CD8-positive, alpha-beta memory T cell (primary cell): ENCODE measurements at regions not wholly inside any gene's neighbourhood (a gene's known extent, or its start where the extent isn't known, plus 50 kb on each side); places are given as distances from the start of the nearest gene placed in this dataset.
A peak's percentile ranks its signal among the peaks of the same experiment; 100 is the strongest.
"Not testable (repeated sequence)": the region's sequence is repeated elsewhere in the genome, so short reads cannot be mapped to it uniquely, and the experiment has no call there.

ENCODE experiments used
- CTCF ChIA-PET: fragments of 350-600 bp; sonication (Branson Sonifier 250); formaldehyde crosslinking; loops from one replicate; lab custom pipeline; 2021; ENCODE audit warnings: antibody characterized with exemption; lab: Charles Lee
- POLR2A ChIA-PET: fragments of 350-600 bp; sonication (Branson Sonifier 250); formaldehyde crosslinking; loops from one replicate; lab custom pipeline; 2021; ENCODE audit warnings: antibody characterized with exemption; lab: Charles Lee
- DNase-seq, 5 donors: peaks; one replicate each; pipeline versions ENCODE4 v3.0.0 to v3.0.0-alpha.2; 2020 to 2022; ENCODE audit warnings: mixed read lengths in 1 of 5
- H3K27ac ChIP-seq: one replicate; pipeline ENCODE4 v1.7.0; 2013; ENCODE audit warnings: low read depth, mild to moderate bottlenecking, low read length, moderate library complexity
- H3K27me3 ChIP-seq: 2 replicates; pipeline ENCODE4 v1.7.0; 2013; ENCODE audit warnings: low read length, mild to moderate bottlenecking; ENCODE audit not compliant: insufficient read depth, poor library complexity, severe bottlenecking
- H3K36me3 ChIP-seq: 2 replicates; pipeline ENCODE4 v1.7.0; 2013; ENCODE audit warnings: mild to moderate bottlenecking, low read length, moderate library complexity; ENCODE audit not compliant: insufficient read depth
- H3K4me1 ChIP-seq: 2 replicates; pipeline ENCODE4 v1.7.0; 2013; ENCODE audit warnings: mild to moderate bottlenecking, low read length, moderate library complexity; ENCODE audit not compliant: insufficient read depth
- H3K4me3 ChIP-seq: 2 replicates; pipeline ENCODE4 v1.7.0; 2013; ENCODE audit warnings: mild to moderate bottlenecking, low read length
- H3K9me3 ChIP-seq: 2 replicates; pipeline ENCODE4 v1.7.0; 2013; ENCODE audit warnings: mild to moderate bottlenecking, low read length
- H3K27ac Mint-ChIP-seq, 8 donors: one replicate each; pipeline ENCODE4 v1.8.0; 2020 to 2021; ENCODE audit warnings: mixed read lengths in 8 of 8, mild to moderate bottlenecking in 6 of 8, inconsistent platforms in 3 of 8, moderate library complexity in 3 of 8
- H3K27me3 Mint-ChIP-seq, 2 donors: one replicate each; pipeline ENCODE4 v1.8.0; 2020 to 2021; ENCODE audit warnings: mixed read lengths in 2 of 2, mild to moderate bottlenecking in 1 of 2, moderate library complexity in 1 of 2
- H3K36me3 Mint-ChIP-seq, 3 donors: one replicate each; pipeline ENCODE4 v1.8.0; 2020 to 2021; ENCODE audit warnings: mixed read lengths in 3 of 3, inconsistent platforms in 1 of 3, mild to moderate bottlenecking in 1 of 3
- H3K4me1 Mint-ChIP-seq, 3 donors: one replicate each; pipeline ENCODE4 v1.8.0; 2020 to 2021; ENCODE audit warnings: mixed read lengths in 3 of 3, inconsistent platforms in 1 of 3, mild to moderate bottlenecking in 1 of 3
- H3K4me3 Mint-ChIP-seq, 7 donors: one replicate each; pipeline ENCODE4 v1.8.0; 2020 to 2021; ENCODE audit warnings: mixed read lengths in 7 of 7, mild to moderate bottlenecking in 6 of 7, moderate library complexity in 4 of 7, inconsistent platforms in 2 of 7
- H3K9me3 Mint-ChIP-seq, 5 donors: one replicate each; pipeline ENCODE4 v1.8.0; 2020 to 2022; ENCODE audit warnings: mixed read lengths in 5 of 5, mild to moderate bottlenecking in 3 of 5, moderate library complexity in 2 of 5, inconsistent platforms in 1 of 5

DNA sequence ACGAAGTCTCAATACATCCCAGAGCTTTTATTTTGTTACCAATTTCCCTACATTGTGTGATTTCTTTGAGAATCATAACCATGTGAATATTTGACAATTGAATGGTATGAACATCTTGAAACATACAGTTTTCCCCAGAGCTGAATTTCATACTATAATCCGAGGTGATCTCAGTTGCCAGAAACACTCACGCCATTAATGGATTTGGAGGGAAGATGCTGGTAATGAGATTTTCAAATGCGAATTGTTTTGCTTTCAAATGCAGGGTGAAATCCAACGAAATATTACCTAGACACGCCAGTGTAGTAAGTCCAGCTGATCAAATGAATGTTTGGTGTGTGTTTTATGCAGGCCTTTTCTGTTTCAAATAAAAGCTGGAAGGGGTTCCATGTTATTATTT is 277.8 kb upstream of the CDH5 start:
- H3K36me3 ChIP-seq, result no peaks in the 10 kb centered on the region
- no peak for DNase-seq
- H3K27ac Mint-ChIP-seq, result no peak overlapping the region
- no peak overlapping the region for H3K4me3 ChIP-seq
- peaks cover 0 to 3% (median 0%) of the 10 kb centered on the region in 5 donors for H3K9me3 Mint-ChIP-seq
- H3K4me1 ChIP-seq, result no peaks in the 10 kb centered on the region
- CTCF ChIA-PET, result interaction anchor here (1.2 kb wide), 1 partner anchor 15 kb away, joined by 3 read pairs; no protein-coding TSS in a partner anchor
- no peaks in the 10 kb centered on the region for H3K9me3 ChIP-seq
- no peak overlapping the region for H3K4me3 Mint-ChIP-seq
- no peaks in the 10 kb centered on the region for H3K36me3 Mint-ChIP-seq
- POLR2A ChIA-PET, result no interaction called here
- H3K27me3 Mint-ChIP-seq, result peaks cover 0 to 10% of the 10 kb centered on the region in 2 donors
- H3K27me3 ChIP-seq, result no peaks in the 10 kb centered on the region
- H3K27ac ChIP-seq, result no peak overlapping the region
- no peaks in the 10 kb centered on the region for H3K4me1 Mint-ChIP-seq

DNA sequence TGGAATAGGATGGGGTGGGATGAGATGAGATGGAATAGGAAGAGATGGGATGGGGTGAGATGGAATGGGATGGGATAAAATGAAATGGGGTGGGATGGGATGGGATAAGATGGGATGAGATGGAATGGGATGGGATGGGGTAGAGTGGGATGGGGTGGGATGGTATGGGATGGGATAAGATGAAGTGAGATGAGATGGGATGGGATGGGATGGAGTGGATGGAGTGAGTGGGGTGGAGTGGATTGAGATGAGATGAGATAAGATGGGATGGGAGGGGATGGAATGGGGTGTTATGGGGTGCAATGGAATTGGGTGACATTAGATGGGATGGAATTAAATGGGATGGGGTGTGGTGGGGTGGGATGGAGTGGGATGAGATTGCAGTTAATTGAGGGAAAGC is 279.2 kb upstream of the CDH5 start:
- ChIA-PET CTCF (no interaction called here), POLR2A (no interaction called here)
- Histone ChIP-seq H3K4me1 (no peaks in the 10 kb centered on the region), H3K27me3 (no peaks in the 10 kb centered on the region), H3K27ac (no peak overlapping the region), H3K36me3 (no peaks in the 10 kb centered on the region), H3K9me3 (no peaks in the 10 kb centered on the region), H3K4me3 (no peak overlapping the region)
- Mint-ChIP-seq H3K4me3 (no peak overlapping the region), H3K4me1 (no peaks in the 10 kb centered on the region), H3K27ac (no peak overlapping the region), H3K27me3 (peaks cover 0 to 7% of the 10 kb centered on the region in 2 donors), H3K9me3 (peaks cover 0 to 3% (median 0%) of the 10 kb centered on the region in 5 donors), H3K36me3 (no peaks in the 10 kb centered on the region)
- no peak for DNase-seq

DNA sequence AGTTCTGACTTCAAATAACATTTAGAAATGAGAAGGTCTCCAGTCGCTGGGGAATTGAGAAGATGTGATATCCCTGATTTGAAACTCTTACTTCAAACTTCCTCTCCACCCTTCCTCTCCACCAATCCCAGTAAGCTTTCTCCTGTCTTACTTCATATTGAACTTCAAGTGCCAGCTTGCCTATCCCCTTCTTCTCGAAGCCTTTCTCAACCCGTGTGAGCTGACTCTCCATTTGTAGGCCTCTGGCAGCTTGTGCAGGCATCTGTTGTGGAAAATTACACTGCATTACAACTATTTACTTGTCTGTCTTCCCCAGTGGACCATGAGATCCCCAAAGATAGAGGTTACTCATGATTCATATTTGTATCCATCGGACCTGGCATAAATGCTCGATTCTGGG is 280.8 kb upstream of the CDH5 start:
- ChIA-PET POLR2A (no interaction called here), CTCF (no interaction called here)
- H3K27me3 ChIP-seq, result no peaks in the 10 kb centered on the region
- H3K36me3 Mint-ChIP-seq, result no peaks in the 10 kb centered on the region
- H3K27me3 Mint-ChIP-seq, result peaks cover 0 to 4% of the 10 kb centered on the region in 2 donors
- no peak overlapping the region for H3K27ac Mint-ChIP-seq
- peak overlapping the region in 1 of 7 donors; percentile 38 for H3K4me3 Mint-ChIP-seq
- DNase-seq, result no peak
- H3K4me1 Mint-ChIP-seq, result no peaks in the 10 kb centered on the region
- no peaks in the 10 kb centered on the region for H3K36me3 ChIP-seq
- H3K4me3 ChIP-seq, result no peak overlapping the region
- no peaks in the 10 kb centered on the region for H3K4me1 ChIP-seq
- no peak overlapping the region for H3K27ac ChIP-seq
- H3K9me3 ChIP-seq, result no peaks in the 10 kb centered on the region
- H3K9me3 Mint-ChIP-seq, result peaks cover 0 to 3% (median 0%) of the 10 kb centered on the region in 5 donors

DNA sequence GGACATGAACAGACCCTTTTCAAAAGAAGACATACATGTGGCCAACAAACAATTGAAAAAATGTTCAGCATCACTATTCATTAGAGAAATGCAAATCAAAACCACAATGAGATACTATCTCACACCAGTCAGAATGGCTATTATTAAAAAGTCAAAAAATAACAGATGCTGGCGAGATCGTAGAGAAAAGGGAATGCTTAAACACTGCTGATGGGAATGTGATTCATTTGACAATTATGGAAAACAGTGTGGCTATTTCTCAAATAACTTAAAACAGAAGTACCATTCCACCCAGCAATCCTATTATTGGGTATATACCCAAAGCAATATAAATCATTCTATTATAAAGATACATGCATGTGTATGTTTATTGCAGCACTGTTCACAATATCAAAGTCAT is 281.8 kb upstream of the CDH5 start:
- H3K27me3 Mint-ChIP-seq, H3K9me3 ChIP-seq, H3K4me3 ChIP-seq, H3K27me3 ChIP-seq, DNase-seq, H3K36me3 Mint-ChIP-seq, POLR2A ChIA-PET, H3K27ac Mint-ChIP-seq, H3K36me3 ChIP-seq, H3K9me3 Mint-ChIP-seq, CTCF ChIA-PET, H3K4me1 Mint-ChIP-seq, H3K27ac ChIP-seq, H3K4me3 Mint-ChIP-seq, H3K4me1 ChIP-seq: not testable (repeated sequence)

DNA sequence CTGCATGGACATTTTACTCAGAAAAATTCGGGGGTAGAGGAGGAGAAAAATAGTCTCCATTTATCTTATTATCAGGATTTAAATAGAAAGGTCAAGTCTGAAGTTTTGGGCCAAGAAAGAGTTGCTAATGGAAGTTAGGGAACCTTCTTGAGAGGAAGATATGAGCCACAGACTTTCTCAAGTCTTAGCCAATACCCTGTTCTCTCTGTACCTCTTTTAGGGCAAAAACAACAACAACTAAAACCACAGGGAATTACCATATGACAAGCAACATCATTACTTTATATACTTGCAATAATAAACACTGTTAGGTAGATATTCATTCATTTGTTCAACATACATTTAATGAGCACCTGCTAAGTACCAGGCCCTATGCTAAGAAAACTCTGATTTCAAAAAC is 282.2 kb upstream of the CDH5 start:
- ChIA-PET CTCF (no interaction called here), POLR2A (no interaction called here)
- peaks cover 0 to 5% (median 0%) of the 10 kb centered on the region in 5 donors for H3K9me3 Mint-ChIP-seq
- H3K27ac Mint-ChIP-seq, result no peak overlapping the region
- Histone ChIP-seq H3K4me1 (no peaks in the 10 kb centered on the region), H3K36me3 (no peaks in the 10 kb centered on the region), H3K27ac (no peak overlapping the region), H3K27me3 (no peaks in the 10 kb centered on the region), H3K4me3 (no peak overlapping the region), H3K9me3 (no peaks in the 10 kb centered on the region)
- no peaks in the 10 kb centered on the region for H3K4me1 Mint-ChIP-seq
- H3K27me3 Mint-ChIP-seq, result peaks cover 6 to 7% of the 10 kb centered on the region in 2 donors
- no peak overlapping the region for H3K4me3 Mint-ChIP-seq
- H3K36me3 Mint-ChIP-seq, result no peaks in the 10 kb centered on the region
- DNase-seq, result no peak

DNA sequence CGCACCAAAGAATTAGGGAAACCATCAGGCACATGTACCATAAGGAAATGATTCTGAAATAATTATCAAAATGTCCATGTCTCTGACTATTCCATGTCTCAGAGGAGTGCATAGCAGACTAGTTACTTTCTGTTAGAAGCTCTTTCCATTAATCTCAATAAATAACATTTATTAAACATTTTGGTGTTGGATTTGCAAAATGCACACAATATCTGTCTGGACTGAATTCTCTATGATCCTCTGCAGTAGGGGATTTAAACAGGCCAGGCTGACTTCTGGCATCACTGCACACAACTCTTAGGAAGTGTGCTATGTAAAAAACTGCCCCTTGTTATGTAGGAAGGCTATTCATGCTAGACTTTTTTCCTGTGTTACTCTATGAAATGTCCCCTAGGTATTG is 283.3 kb upstream of the CDH5 start:
- CTCF ChIA-PET, result no interaction called here
- no peak overlapping the region for H3K27ac Mint-ChIP-seq
- Histone ChIP-seq H3K27me3 (no peaks in the 10 kb centered on the region), H3K4me1 (no peaks in the 10 kb centered on the region), H3K9me3 (no peaks in the 10 kb centered on the region), H3K4me3 (no peak overlapping the region), H3K36me3 (no peaks in the 10 kb centered on the region), H3K27ac (no peak overlapping the region)
- POLR2A ChIA-PET, result no interaction called here
- DNase-seq, result no peak
- H3K4me3 Mint-ChIP-seq, result no peak overlapping the region
- peaks cover 6 to 7% of the 10 kb centered on the region in 2 donors for H3K27me3 Mint-ChIP-seq
- H3K4me1 Mint-ChIP-seq, result no peaks in the 10 kb centered on the region
- H3K36me3 Mint-ChIP-seq, result no peaks in the 10 kb centered on the region
- H3K9me3 Mint-ChIP-seq, result peaks cover 0 to 5% (median 3%) of the 10 kb centered on the region in 5 donors

DNA sequence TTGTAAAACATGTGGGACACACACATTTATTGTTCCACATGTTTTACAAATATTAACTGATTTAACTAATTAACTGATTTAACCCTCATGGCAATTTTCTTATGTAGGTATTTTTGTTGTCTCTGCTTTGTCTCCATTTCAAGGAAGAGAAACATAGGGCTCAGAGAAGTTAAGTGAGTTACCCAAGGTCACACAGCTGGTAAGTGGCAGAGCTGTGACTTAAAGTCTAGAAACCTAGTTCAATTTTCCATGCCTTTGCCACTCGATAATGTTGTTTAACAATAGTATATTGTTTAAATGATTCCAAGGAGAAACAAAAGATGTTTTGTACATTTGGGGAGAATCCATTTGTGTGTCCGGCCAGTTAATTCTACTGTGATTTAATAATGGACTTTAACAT is 284.1 kb upstream of the CDH5 start:
- ChIA-PET CTCF (no interaction called here), POLR2A (no interaction called here)
- Histone ChIP-seq H3K9me3 (no peaks in the 10 kb centered on the region), H3K36me3 (no peaks in the 10 kb centered on the region), H3K4me3 (no peak overlapping the region), H3K4me1 (no peaks in the 10 kb centered on the region), H3K27ac (no peak overlapping the region), H3K27me3 (no peaks in the 10 kb centered on the region)
- Mint-ChIP-seq H3K27ac (no peak overlapping the region), H3K27me3 (peaks cover 6 to 7% of the 10 kb centered on the region in 2 donors), H3K36me3 (no peaks in the 10 kb centered on the region), H3K9me3 (peaks cover 0 to 5% (median 3%) of the 10 kb centered on the region in 5 donors), H3K4me1 (no peaks in the 10 kb centered on the region), H3K4me3 (no peak overlapping the region)
- no peak for DNase-seq

DNA sequence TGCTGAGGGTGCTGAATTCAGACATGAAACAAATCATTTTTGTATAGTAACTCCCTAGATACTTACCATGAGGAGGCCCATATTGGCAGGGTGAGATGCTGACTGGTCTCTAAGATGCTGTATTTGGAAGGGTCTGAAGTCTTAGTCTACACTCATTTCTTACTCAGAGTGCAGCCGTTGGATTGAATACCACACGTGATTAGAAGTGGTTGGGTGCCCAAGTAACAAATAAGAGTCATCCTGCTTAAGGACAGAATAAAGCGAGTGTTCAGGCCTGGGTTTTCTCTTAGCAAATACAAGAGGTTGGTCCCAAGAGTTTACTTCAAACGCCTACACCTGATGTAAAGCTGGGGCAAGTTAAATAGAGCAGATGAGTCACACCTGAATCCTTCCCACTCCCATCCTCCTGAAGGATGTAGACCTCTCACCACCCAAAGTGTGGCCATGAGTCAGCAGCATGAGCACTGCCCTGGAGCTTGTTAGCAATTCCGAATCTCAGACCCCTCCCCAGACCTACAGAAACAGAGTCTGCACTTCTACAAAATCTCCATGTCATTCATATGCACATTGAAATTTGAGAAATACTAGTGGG is 284.6 kb upstream of the CDH5 start:
- CTCF ChIA-PET, result no interaction called here
- no peak overlapping the region for H3K4me3 Mint-ChIP-seq
- peaks cover 6 to 7% of the 10 kb centered on the region in 2 donors for H3K27me3 Mint-ChIP-seq
- POLR2A ChIA-PET, result no interaction called here
- Histone ChIP-seq H3K27ac (no peak overlapping the region), H3K4me1 (no peaks in the 10 kb centered on the region), H3K36me3 (no peaks in the 10 kb centered on the region), H3K4me3 (no peak overlapping the region), H3K9me3 (no peaks in the 10 kb centered on the region), H3K27me3 (no peaks in the 10 kb centered on the region)
- no peak for DNase-seq
- no peaks in the 10 kb centered on the region for H3K4me1 Mint-ChIP-seq
- H3K9me3 Mint-ChIP-seq, result peaks cover 0 to 5% (median 3%) of the 10 kb centered on the region in 5 donors
- H3K27ac Mint-ChIP-seq, result no peak overlapping the region
- no peaks in the 10 kb centered on the region for H3K36me3 Mint-ChIP-seq
